ENCODE measurements at regions not wholly inside any gene's neighbourhood (a gene's known extent, or its start where the extent isn't known, plus 50 kb on each side); places are given as distances from the start of the nearest gene placed in this dataset.

DNA sequence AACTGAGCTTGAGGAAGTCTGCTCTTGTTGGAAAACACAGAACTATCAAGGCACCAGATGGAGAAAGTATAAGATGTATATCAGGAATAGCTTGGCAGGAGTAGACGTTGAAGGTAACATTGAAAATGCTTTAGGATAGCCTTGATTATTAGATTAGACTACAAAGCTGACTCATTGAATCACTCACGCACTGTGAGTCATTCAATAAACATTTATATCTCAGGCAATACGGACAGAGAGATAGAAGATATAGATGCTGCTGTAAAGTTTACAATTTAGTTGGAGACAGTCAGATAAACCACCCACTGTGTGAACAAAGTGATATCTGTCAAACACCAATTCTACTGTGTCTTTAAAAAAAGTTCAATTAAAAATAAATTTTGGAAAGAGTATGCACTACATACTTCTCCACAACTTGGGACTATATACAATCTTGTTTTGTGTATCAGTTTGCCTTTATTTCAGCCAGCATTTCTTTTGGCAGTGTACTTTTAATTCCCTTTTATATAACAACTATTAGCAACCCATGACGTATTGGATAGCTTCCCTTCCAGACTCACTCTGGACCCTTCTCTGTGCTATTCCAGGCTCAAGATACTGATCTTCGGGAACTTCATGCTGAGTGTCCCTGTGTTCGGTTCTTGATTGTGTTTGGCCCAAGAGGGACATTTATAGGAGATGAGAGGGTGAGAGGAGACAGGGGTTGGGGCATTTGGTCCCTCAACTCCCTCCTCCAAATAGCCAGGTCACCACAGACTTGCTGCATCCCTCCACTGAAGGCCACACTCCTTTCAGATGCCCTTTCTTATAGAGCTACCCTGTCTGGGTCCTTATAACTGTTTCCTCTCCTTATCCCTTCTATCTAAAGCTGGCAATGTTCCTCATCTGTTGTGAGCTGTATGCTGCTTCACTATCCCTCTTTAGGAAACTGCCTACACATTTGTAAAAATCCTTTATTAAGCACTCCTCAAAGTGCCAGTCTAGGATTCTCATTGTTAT lies 176.6 kb upstream of the PTPRK start:
- no peak for DNase-seq
- no peak for TF ChIP-seq CTCF (IDR thresholded peaks at IDR 0.05)
- Histone ChIP-seq H3K4me1 (ENCODE audit: control insufficient read depth in 1 of 2, insufficient read depth in 2 of 2, low read length in 2 of 2) (no peaks in the 10 kb centered on the region), H3K27ac (ENCODE audit: low read depth in 1 of 2, low read length in 2 of 2) (no peak overlapping the region), H3K4me2 (replicated peaks; ENCODE audit: extremely low read depth, low read length, poor library complexity, severe bottlenecking) (no peak overlapping the region), H2AFZ (ENCODE audit: insufficient read depth, low read depth, low read length, poor library complexity, severe bottlenecking) (no peak overlapping the region), H3K9me3 (replicated peaks in 1 of 2; ENCODE audit: control insufficient read depth in 1 of 2, insufficient read depth in 1 of 2, low read length in 2 of 2) (no peaks in the 10 kb centered on the region), H3K36me3 (replicated peaks in 1 of 2; ENCODE audit: control insufficient read depth in 1 of 2, insufficient read depth in 2 of 2, low read length in 2 of 2) (no peaks in the 10 kb centered on the region), H3K4me3 (replicated peaks in 1 of 3; ENCODE audit: low read depth in 2 of 3, low read length in 3 of 3) (no peak overlapping the region), H4K20me1 (ENCODE audit: insufficient read depth, low read length) (no peaks in the 10 kb centered on the region), H3K27me3 (ENCODE audit: control insufficient read depth in 2 of 2, insufficient read depth in 2 of 2, low read length in 2 of 2) (no peaks in the 10 kb centered on the region), H3K79me2 (ENCODE audit: insufficient read depth, low read length) (no peaks in the 10 kb centered on the region), H3K9ac (ENCODE audit: insufficient read depth, low read length, poor library complexity, severe bottlenecking) (no peak overlapping the region)
- Mint-ChIP-seq H3K4me3 (no peak overlapping the region), H3K4me1 (no peaks in the 10 kb centered on the region), H3K27me3 (ENCODE audit: low read depth in 3 of 3) (no peaks in the 10 kb centered on the region), H3K36me3 (no peaks in the 10 kb centered on the region), H3K9me3 (peaks cover 0 to 3% (median 0%) of the 10 kb centered on the region in 7 donors), H3K27ac (no peak overlapping the region)
- WGBS (ENCODE audit: insufficient coverage), result no CpG with 5 or more reads among the region's 6 CpGs
- intact Hi-C loops (cut with micrococcal nuclease), result no loop called here

GRCh38 chr6:128694303-128695009 lies 174.1 kb upstream of the PTPRK start:
- Histone ChIP-seq H3K27me3 (ENCODE audit: control insufficient read depth in 2 of 2, insufficient read depth in 2 of 2, low read length in 2 of 2) (no peaks in the 10 kb centered on the region), H3K79me2 (ENCODE audit: insufficient read depth, low read length) (no peaks in the 10 kb centered on the region), H3K9me3 (replicated peaks in 1 of 2; ENCODE audit: control insufficient read depth in 1 of 2, insufficient read depth in 1 of 2, low read length in 2 of 2) (no peaks in the 10 kb centered on the region), H3K4me3 (replicated peaks in 1 of 3; ENCODE audit: low read depth in 2 of 3, low read length in 3 of 3) (no peak overlapping the region), H4K20me1 (ENCODE audit: insufficient read depth, low read length) (no peaks in the 10 kb centered on the region), H3K4me1 (ENCODE audit: control insufficient read depth in 1 of 2, insufficient read depth in 2 of 2, low read length in 2 of 2) (no peaks in the 10 kb centered on the region), H3K9ac (ENCODE audit: insufficient read depth, low read length, poor library complexity, severe bottlenecking) (no peak overlapping the region), H3K27ac (ENCODE audit: low read depth in 1 of 2, low read length in 2 of 2) (no peak overlapping the region), H3K4me2 (replicated peaks; ENCODE audit: extremely low read depth, low read length, poor library complexity, severe bottlenecking) (no peak overlapping the region), H3K36me3 (replicated peaks in 1 of 2; ENCODE audit: control insufficient read depth in 1 of 2, insufficient read depth in 2 of 2, low read length in 2 of 2) (no peaks in the 10 kb centered on the region), H2AFZ (ENCODE audit: insufficient read depth, low read depth, low read length, poor library complexity, severe bottlenecking) (no peak overlapping the region)
- TF ChIP-seq CTCF (IDR thresholded peaks at IDR 0.05), result no peak
- no peak for DNase-seq
- Mint-ChIP-seq H3K27ac (no peak overlapping the region), H3K27me3 (ENCODE audit: low read depth in 3 of 3) (peaks cover 0 to 2% (median 0%) of the 10 kb centered on the region in 3 donors), H3K36me3 (no peaks in the 10 kb centered on the region), H3K4me1 (no peaks in the 10 kb centered on the region), H3K4me3 (no peak overlapping the region), H3K9me3 (peaks cover 0 to 6% (median 0%) of the 10 kb centered on the region in 7 donors)
- WGBS (ENCODE audit: insufficient coverage), result no CpG with 5 or more reads among the region's 1 CpG
- intact Hi-C loops (cut with micrococcal nuclease), result no loop called here
